Ovary (tissue), 3 donors: ENCODE measurements at regions not wholly inside any gene's neighbourhood (a gene's known extent, or its start where the extent isn't known, plus 50 kb on each side); places are given as distances from the start of the nearest gene placed in this dataset.

ENCODE experiments used
- CTCF ChIP-seq, 3 donors: fragments of 450-650 bp in 2 of 3; fragments of 200-600 bp in 1 of 3; IDR thresholded peaks; one replicate each; pipeline versions ENCODE4 v1.5.1 to v1.8.0; 2016 to 2022; ENCODE audit warnings: antibody characterized with exemption in 3 of 3, mild to moderate bottlenecking in 1 of 3
- EP300 ChIP-seq: sonication (generic); formaldehyde crosslinking; IDR thresholded peaks from one replicate; pipeline ENCODE4 v1.6.1; 2017; ENCODE audit warnings: antibody characterized with exemption
- POLR2A ChIP-seq: fragments of 450-650 bp; IDR thresholded peaks from one replicate; pipeline ENCODE4 v1.6.1; 2017; ENCODE audit warnings: antibody characterized with exemption, mild to moderate bottlenecking, moderate library complexity
- donor health status: DM: no; HTN: no; CAD: no.

- TF ChIP-seq CTCF (IDR thresholded peaks at IDR 0.05) (no peak), POLR2A (no peak), EP300 (no peak)
Measured at GRCh38 chr15:87671289-87671688, 585.2 kb downstream of the NTRK3 start.
